ENCODE measurements at regions not wholly inside any gene's neighbourhood (a gene's known extent, or its start where the extent isn't known, plus 50 kb on each side); places are given as distances from the start of the nearest gene placed in this dataset.

DNA sequence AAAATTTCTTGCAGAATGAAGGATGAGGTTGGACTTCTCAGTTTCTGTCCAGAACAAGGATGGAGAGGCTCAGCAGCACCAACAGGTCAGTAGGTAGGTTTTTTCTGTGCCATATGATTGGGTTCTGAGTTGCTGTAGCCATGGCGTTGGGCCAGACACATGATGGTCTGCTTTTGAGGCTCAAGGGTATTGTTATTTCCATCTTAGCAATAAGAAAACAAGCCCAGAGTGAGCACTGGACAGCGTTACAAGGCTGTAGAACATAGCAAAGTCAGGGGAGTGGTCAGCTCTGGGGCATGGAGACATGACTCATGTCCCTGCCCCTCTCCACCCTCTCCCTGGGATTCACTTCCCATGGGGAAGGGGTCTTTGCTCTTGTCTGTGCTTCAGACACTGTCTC is 137.6 kb upstream of the TOPAZ1 start:
- no peaks in the 10 kb centered on the region for H3K9me3 Mint-ChIP-seq
- H3K36me3 Mint-ChIP-seq (ENCODE audit: low read depth) = no peaks in the 10 kb centered on the region
- H3K27me3 Mint-ChIP-seq = peaks cover 20% of the 10 kb centered on the region
- H3K4me3 Mint-ChIP-seq = no peak overlapping the region
- no peak overlapping the region for H3K27ac Mint-ChIP-seq
- H3K4me1 Mint-ChIP-seq (ENCODE audit: low read depth) = peaks cover 16% of the 10 kb centered on the region

DNA sequence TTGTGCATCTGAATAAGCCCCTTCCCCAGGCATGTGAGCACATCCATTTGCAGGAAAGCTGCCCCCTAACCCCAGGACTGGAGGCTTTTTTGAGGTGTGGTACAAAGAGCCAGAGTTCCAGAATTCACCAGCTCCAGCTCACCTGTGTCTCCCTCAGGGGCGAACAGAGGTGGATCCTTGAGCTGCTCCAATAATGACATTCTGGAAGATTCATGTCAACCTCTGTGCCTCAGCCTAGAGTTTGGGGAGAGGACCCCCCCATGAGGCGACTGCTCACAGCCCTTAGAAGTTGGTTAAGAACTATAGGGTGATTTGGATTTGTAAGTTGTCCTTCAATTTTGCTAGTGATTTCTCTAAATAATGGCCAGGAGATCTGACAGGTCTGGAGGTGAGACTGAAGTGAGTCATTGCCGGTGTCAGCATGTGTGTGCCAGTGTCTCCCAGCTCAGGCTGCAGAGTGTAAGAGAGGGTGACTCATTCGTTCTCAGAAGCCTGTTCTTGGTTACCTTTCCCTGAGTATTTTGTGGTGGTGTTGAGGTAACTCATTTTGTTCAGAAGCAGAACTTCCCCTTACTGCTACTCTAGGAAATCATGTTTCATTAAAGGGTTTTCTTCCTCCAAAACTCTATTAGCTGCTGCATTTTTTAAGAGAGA is 136.9 kb upstream of the TOPAZ1 start:
- Mint-ChIP-seq H3K27me3 (peaks cover 18% of the 10 kb centered on the region), H3K4me3 (no peak overlapping the region), H3K27ac (no peak overlapping the region), H3K36me3 (ENCODE audit: low read depth) (no peaks in the 10 kb centered on the region), H3K4me1 (ENCODE audit: low read depth) (peaks cover 16% of the 10 kb centered on the region), H3K9me3 (no peaks in the 10 kb centered on the region)

DNA sequence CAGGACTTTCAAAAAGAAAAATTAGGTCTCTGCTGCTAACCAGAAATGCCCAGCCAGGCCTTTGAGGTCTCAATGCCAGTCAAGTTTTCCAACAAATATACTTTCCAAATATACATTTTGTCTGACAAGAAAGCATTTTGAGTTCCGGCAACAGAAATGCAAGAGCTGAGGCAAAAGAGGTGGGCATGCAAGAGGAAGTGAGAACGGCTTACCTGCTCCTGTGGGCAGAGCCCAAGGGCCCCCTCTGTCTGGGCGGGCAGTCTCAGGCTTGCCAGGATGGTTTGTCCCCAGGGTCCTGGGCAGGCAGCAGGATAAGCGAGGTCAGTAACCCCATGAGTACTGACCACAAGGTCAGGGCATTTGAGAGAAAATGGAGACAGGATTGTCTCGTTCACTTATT is 136.1 kb upstream of the TOPAZ1 start:
- Mint-ChIP-seq H3K36me3 (ENCODE audit: low read depth) (no peaks in the 10 kb centered on the region), H3K9me3 (no peaks in the 10 kb centered on the region), H3K27ac (no peak overlapping the region), H3K4me3 (no peak overlapping the region), H3K27me3 (peaks cover 18% of the 10 kb centered on the region), H3K4me1 (ENCODE audit: low read depth) (peaks cover 16% of the 10 kb centered on the region)

DNA sequence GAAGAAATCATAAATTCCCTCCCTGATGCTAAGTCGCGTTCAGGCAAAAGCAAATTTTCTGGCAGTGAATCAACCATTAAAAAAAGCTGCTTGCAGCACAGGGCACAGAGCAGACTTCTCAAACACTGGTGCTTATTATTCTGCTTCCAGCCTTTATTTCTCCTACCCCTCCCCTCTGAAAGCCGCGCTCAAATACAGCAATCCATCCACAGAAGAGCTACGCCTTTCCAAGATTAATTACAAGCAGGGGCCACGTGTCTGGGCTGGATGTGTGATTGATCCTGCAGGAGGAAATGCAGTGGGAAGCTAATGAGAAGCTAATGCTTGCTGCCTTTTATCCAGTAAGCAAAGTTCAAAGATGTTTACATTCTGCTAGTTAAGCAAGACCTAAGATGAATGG is 134.9 kb upstream of the TOPAZ1 start:
- peaks cover 18% of the 10 kb centered on the region for H3K27me3 Mint-ChIP-seq
- H3K36me3 Mint-ChIP-seq (ENCODE audit: low read depth) = no peaks in the 10 kb centered on the region
- H3K4me1 Mint-ChIP-seq (ENCODE audit: low read depth) = peaks cover 16% of the 10 kb centered on the region
- H3K9me3 Mint-ChIP-seq = no peaks in the 10 kb centered on the region
- H3K27ac Mint-ChIP-seq = no peak overlapping the region
- no peak overlapping the region for H3K4me3 Mint-ChIP-seq

DNA sequence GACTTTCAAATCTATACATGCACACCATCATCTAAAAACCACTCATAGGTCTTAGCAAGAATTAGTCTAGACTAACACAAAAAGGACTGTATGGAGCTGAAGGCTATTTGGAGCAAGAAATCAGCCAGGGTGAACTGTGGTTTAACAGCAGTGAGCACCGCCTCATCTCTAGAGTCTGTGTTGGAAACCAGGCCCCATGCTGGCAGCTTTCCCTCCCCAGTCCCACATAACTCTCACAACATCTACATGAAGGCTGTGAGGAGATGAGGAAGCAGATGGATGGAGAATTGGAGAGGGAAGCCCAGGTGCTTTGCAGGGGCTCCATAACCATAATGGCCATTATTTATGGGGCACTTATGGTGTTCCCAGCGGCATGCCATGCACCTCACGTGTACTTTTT is 133.2 kb upstream of the TOPAZ1 start:
- Mint-ChIP-seq H3K36me3 (ENCODE audit: low read depth) (no peaks in the 10 kb centered on the region), H3K27me3 (peaks cover 13% of the 10 kb centered on the region), H3K4me3 (no peak overlapping the region), H3K9me3 (no peaks in the 10 kb centered on the region), H3K4me1 (ENCODE audit: low read depth) (peaks cover 16% of the 10 kb centered on the region), H3K27ac (no peak overlapping the region)

DNA sequence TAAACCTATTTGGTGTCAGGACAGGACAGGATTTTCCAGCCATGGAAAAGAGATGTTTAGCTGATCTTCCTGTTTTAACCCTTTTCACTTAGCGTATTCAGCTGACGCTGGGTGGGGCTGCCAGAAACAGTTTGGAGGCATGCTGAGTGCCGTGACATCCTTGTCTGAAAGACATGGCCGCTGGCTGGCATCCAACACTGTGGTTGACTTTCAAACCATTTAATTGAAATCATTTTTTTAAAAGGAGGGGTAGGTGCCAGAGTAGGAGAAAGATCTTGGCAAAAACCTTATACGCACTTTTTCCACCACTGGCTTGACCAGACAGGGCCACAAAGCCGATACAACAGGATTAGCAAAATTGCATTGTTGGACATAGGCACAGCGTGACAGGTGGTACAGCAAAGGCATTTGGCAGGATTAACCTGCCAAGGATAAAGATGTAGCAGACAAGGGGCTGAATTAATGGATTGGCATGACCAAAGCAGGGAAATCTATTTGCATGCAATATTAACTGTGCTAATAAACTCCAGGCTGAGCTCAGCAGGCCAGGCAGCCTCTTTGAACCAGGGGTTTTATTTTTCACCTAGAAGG is 131.8 kb upstream of the TOPAZ1 start:
- Mint-ChIP-seq H3K4me1 (ENCODE audit: low read depth) (peaks cover 12% of the 10 kb centered on the region), H3K4me3 (no peak overlapping the region), H3K27ac (no peak overlapping the region), H3K36me3 (ENCODE audit: low read depth) (no peaks in the 10 kb centered on the region), H3K9me3 (no peaks in the 10 kb centered on the region), H3K27me3 (peaks cover 17% of the 10 kb centered on the region)

DNA sequence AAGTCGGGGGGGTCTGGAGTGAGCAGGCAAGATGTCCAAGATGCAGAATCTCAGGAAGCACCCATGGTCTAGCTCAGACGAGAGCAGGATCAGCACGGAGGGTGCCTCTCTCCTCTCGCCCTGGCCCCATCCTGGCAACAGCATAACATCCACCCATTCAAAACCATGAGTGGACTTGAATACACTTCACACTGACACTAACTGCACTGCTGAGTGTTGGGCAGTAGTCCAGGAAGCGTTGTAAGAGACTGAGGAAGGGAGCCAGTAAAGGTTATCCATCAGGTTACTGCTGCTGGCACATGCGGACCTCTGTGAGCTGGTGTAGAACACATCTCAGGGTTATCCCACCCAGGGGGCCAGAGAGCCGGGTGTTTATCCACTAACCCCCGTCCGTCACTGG is 131.0 kb upstream of the TOPAZ1 start:
- no peak overlapping the region for H3K4me3 Mint-ChIP-seq
- peaks cover 4% of the 10 kb centered on the region for H3K4me1 Mint-ChIP-seq (ENCODE audit: low read depth)
- H3K27me3 Mint-ChIP-seq = peaks cover 17% of the 10 kb centered on the region
- no peaks in the 10 kb centered on the region for H3K9me3 Mint-ChIP-seq
- no peak overlapping the region for H3K27ac Mint-ChIP-seq
- no peaks in the 10 kb centered on the region for H3K36me3 Mint-ChIP-seq (ENCODE audit: low read depth)

DNA sequence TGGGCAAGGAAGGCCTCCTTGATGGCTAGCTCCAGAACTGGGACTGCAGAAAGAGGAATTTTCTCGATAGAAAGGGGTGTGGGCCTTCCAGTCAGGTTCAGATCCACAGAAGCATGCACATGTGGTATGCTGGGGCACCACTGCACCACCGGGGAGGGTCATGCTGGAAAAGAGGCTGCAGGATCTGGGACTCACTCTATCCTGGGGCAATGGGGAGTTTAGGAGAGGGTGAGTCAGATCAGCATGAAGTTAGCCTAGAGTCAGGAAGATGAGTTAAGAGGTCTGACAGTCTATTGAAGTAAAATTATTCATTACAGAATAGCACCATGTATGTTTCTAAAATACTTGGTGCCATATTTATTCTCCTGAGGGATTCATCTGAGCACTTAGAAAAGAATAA is 130.2 kb upstream of the TOPAZ1 start:
- Mint-ChIP-seq H3K36me3 (ENCODE audit: low read depth) (no peaks in the 10 kb centered on the region), H3K27me3 (peaks cover 23% of the 10 kb centered on the region), H3K9me3 (no peaks in the 10 kb centered on the region), H3K4me1 (ENCODE audit: low read depth) (no peaks in the 10 kb centered on the region), H3K27ac (no peak overlapping the region), H3K4me3 (no peak overlapping the region)

DNA sequence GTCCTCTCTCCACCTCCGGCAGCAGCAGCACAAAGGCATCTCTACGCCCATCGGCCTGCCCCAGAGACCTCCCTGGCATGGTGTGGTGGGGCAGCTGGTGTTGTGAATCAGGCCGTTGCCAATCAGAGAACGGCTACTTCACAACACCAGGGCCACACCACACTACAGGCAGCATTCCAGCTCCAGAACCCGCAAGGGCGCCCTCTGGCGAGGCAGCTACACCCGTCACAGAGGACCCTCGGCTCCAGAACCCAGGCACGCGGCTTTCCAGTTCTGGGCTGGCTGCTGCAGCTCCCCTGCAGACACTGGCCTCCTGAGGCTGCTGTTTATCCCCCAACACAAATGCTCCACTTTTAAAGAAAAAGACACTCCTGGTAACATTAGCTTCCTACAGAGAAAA is 127.5 kb upstream of the TOPAZ1 start:
- H3K9me3 Mint-ChIP-seq = no peaks in the 10 kb centered on the region
- no peaks in the 10 kb centered on the region for H3K36me3 Mint-ChIP-seq (ENCODE audit: low read depth)
- H3K27me3 Mint-ChIP-seq = peaks cover 11% of the 10 kb centered on the region
- H3K4me1 Mint-ChIP-seq (ENCODE audit: low read depth) = no peaks in the 10 kb centered on the region
- no peak overlapping the region for H3K4me3 Mint-ChIP-seq
- H3K27ac Mint-ChIP-seq = no peak overlapping the region

DNA sequence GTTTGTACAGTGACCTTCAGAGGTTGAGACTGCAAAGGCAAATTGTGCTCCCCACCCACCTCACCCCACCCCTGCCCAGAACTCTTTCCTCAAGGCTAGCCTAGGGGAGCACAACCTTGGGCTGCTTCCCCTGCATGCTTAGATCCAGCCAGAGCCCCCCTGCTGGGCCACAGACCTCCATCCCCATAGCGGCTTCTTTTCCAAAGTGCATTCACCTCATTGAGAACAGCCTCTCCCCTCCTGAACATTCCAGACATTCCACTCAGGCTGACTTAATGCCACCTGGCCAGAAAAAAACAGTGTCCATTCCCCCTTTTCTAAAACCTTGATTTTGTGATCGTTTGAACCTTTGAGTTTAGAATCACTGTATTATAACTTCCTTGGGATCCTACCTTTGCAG is 124.4 kb upstream of the TOPAZ1 start:
- Mint-ChIP-seq H3K4me1 (ENCODE audit: low read depth) (no peaks in the 10 kb centered on the region), H3K27ac (no peak overlapping the region), H3K36me3 (ENCODE audit: low read depth) (no peaks in the 10 kb centered on the region), H3K27me3 (peaks cover 11% of the 10 kb centered on the region), H3K4me3 (no peak overlapping the region), H3K9me3 (no peaks in the 10 kb centered on the region)

DNA sequence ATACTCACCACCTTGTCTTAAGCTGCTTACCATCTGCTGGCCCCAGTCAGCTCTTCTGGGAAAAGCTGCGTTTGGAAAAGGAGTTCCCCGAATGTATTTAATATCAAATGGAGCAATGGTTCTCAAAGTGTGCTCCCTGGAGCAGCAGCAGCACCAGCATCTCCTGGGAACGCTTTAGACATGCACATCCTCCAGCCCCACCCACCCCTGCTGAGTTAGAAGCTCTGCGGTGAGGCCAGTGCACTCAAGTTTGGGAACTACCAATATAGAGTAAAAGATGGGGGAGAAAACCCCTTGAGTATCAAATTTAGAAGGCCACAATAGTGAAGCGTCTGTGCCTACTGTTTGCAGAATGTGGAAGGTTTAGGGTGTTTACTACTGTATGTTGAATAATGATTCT is 124.0 kb upstream of the TOPAZ1 start:
- Mint-ChIP-seq H3K27ac (no peak overlapping the region), H3K27me3 (peaks cover 11% of the 10 kb centered on the region), H3K4me1 (ENCODE audit: low read depth) (no peaks in the 10 kb centered on the region), H3K9me3 (no peaks in the 10 kb centered on the region), H3K36me3 (ENCODE audit: low read depth) (no peaks in the 10 kb centered on the region), H3K4me3 (no peak overlapping the region)

DNA sequence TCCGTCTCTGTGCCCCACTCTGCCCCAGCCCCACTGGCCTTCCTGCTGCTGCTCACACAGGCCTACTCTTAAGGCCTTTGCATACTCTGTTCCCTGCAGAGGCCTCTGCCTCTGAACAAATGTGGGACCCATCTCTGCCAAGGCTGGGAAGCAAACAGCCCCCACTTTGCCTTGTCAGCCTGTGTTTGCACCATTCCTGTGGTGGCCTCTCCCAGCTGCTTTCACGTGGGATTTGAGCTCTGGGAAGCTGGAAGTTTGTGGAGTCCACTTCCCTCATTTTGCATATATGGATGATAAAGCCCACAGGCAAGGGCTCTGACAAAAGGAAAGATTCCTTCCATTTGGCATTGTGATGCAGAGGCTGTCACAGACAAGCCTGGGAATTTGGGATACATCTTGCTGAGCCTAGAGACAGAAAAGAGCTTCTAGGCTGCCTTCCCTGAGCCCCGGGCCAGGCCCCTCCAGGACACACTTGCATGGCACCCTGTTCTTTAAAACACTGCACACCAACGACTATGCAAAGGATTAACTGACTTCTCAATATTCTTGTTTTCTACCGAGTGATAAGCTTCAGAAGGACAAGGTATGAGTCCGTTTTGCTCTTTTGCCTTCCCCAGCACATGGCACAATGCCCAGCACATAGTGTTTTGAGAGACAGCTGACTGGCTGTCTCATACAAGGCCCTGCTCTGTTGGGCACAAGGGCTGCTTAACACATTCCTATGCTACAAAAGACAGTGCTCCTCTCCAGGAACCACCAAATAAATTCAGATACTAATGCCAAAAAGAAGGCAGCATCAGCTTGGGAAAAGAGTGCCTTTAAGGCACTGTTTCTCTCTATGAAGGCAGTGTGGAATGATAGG is 120.7 kb upstream of the TOPAZ1 start:
- Mint-ChIP-seq H3K4me1 (ENCODE audit: low read depth) (no peaks in the 10 kb centered on the region), H3K9me3 (no peaks in the 10 kb centered on the region), H3K4me3 (no peak overlapping the region), H3K27ac (no peak overlapping the region), H3K36me3 (ENCODE audit: low read depth) (no peaks in the 10 kb centered on the region), H3K27me3 (peaks cover 13% of the 10 kb centered on the region)

DNA sequence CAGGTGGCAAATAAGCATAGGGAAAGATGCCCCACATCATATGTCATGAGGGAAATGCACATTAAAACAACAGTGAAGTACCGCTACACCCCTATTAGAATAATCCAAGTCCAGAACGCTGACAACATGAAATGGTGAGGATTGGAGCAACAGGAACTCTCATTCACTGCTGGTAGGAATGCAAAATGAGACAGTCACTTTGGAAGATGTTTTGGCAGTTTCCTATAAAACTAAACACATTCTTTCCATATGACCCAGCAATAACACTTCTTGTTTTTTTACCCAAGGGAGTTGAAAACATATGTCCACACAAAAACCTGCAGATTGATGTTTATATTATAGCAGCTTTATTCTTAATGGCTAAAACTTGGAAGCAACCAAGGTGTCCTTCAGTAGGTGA is 116.4 kb upstream of the TOPAZ1 start:
- Mint-ChIP-seq H3K4me3 (no peak overlapping the region), H3K27ac (peak overlapping the region; percentile 27), H3K36me3 (ENCODE audit: low read depth) (no peaks in the 10 kb centered on the region), H3K27me3 (peaks cover 8% of the 10 kb centered on the region), H3K9me3 (no peaks in the 10 kb centered on the region), H3K4me1 (ENCODE audit: low read depth) (peaks cover 6% of the 10 kb centered on the region)

DNA sequence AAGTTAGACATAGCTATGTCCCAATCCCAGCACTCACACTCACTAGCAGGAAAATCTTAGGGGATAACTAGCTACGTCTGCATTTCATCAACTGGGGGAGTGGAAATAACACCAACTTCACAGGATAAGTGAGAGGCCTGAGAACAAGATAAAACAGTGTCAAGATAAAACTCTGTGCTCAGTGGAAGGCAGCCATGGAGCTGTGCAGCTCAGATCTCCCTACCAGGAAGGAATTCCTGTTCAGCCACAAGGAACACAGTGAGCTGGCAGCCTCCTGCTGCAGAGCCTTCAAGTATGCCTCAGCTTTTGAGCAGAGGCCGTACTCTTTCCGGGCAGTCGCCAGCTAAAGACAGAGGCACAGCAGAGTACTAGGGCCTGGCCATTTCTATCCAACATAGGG is 115.8 kb upstream of the TOPAZ1 start:
- Mint-ChIP-seq H3K4me1 (ENCODE audit: low read depth) (peaks cover 13% of the 10 kb centered on the region), H3K4me3 (no peak overlapping the region), H3K36me3 (ENCODE audit: low read depth) (no peaks in the 10 kb centered on the region), H3K9me3 (no peaks in the 10 kb centered on the region), H3K27ac (no peak overlapping the region), H3K27me3 (peaks cover 8% of the 10 kb centered on the region)

DNA sequence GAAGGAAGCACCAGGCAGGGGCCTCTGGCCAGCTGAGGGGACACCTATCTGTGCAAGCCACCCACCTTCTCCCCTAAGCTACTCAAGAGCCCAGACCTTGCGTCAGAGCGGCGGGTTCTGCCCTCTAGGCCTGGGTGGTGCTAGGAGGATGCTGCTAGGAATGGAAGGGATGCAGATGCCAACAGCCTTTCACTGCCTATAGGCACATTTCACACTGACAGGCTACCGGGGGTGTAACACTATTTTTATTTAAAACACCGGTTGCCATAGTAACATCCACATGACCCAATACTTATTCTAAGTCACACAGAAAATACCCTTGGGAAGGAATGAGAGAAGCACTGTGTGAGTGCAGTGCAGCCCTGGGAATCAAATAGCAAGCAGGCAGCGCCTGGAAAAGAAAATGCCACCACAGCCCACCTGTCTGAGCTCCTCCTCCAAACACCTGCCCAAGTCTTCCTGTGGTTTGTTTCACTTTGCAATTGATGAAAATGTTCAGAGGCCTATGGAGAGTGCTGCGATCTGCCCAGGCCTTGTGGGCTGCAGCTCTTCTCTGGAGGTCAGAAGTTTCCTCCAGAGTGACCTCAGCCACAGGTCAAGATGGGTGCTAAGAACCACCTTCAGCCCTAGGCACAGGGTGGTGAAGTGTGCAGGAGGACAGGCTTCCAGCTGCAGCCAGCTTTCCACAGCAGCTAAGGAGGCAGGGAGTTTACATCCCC is 113.5 kb upstream of the TOPAZ1 start:
- H3K36me3 Mint-ChIP-seq (ENCODE audit: low read depth) = no peaks in the 10 kb centered on the region
- no peak overlapping the region for H3K4me3 Mint-ChIP-seq
- H3K9me3 Mint-ChIP-seq = no peaks in the 10 kb centered on the region
- H3K27ac Mint-ChIP-seq = no peak overlapping the region
- H3K4me1 Mint-ChIP-seq (ENCODE audit: low read depth) = peaks cover 14% of the 10 kb centered on the region
- peaks cover 8% of the 10 kb centered on the region for H3K27me3 Mint-ChIP-seq
